HG02870 (cell line): ENCODE measurements at regions not wholly inside any gene's neighbourhood (a gene's known extent, or its start where the extent isn't known, plus 50 kb on each side); places are given as distances from the start of the nearest gene placed in this dataset.

ENCODE experiments used
- ATAC-seq: cut with Tn5 transposase; IDR thresholded peaks from one replicate; pipeline ENCODE4 v1.9.1; 2021; ENCODE audit warnings: mild to moderate bottlenecking, moderate library complexity; ENCODE audit not compliant: unreplicated experiment

DNA sequence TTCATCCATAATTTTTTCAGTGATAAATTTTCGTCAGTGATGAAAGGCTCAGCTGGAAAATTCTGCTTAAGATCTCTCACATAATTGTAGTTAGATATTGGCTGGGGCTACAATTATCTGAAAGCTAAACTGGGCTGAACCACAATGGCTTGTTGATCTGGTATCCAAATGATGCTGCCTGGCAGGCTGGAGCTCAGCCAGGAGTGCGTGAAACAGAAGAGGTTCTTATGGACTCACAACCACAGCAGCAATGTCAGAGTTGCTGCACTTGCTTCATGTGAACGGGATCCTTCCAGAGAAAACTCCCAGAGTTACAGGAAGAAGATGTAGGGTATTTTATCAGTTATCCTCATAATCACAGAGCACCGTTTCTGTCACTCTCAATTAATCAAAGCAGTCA is 533.2 kb upstream of the POM121L12 start:
- ATAC-seq, result no peak

DNA sequence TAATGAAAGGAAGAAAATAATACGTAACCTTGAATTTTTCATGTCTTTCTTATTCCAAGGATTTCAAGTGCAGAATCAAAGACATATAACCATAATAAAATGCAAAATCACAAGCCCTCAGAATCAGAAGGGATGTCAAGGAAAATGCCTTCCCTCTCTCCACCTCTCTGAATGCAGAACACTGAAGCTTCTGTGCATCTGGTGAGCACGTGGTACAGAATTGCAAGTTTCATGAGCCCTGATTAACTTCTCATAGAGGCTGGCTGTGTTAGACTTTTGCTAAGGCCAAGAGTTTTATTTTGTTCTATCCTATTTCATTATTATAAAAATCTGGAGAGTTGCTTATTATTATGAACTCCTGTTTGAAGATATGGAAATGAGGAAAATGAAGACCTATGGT is 533.7 kb upstream of the POM121L12 start:
- ATAC-seq, result no peak

DNA sequence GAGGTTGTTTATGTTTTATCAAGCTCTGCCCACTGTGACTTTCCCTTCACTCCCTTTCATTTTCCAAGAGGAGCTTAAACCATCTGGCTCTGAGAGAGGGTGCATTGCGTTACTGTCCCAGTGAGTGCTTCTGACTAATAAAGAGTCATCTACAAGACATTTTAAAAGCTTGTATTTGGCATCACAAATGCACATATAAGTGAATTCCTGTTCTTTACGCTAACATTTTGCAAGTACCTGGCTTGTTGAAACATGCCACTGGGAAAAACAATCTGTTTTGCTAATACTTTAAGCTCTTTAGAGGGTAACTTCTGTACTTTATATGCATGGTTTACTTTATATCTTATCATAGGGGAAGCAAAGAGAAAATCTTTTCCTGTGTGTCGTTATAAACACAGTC is 534.6 kb upstream of the POM121L12 start:
- ATAC-seq, result no peak

DNA sequence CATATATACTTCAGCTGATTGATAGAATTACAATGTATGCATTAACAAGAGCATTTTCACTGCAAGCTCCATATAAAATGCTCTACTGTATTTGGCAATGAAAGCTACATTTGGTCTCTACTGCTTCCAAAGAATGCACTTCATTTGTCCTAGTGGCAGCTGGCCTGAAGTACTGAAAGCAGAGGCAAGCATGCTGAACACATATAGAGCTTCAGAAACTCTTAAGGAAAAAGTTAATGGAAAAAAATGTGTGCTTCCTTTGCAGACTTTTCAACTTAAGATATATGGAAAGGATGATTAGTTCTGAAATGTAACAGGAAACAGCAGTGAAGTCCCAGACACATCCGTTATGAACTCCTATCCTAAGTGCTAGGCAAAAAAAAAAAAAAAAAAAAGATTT is 537.1 kb upstream of the POM121L12 start:
- no peak for ATAC-seq

DNA sequence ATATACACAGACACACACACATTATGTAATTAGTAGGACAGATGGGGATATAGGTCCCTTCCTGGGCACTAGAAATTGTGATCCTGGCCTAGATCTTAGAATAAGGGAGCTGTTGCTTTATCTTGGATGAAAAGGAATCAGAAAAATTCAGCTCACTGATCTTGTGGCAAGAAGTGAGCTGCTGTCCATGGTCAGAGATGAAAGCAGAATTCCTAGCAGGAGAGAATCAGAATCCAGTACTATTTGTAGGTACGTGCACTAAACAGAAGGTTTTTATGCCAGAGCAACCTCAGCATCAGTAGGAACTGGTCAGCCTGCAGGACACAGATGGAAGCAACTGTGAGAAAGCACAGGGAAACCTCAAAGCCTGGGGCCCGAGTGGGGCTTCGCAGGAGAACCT is 549.2 kb upstream of the POM121L12 start:
- ATAC-seq, result no peak

DNA sequence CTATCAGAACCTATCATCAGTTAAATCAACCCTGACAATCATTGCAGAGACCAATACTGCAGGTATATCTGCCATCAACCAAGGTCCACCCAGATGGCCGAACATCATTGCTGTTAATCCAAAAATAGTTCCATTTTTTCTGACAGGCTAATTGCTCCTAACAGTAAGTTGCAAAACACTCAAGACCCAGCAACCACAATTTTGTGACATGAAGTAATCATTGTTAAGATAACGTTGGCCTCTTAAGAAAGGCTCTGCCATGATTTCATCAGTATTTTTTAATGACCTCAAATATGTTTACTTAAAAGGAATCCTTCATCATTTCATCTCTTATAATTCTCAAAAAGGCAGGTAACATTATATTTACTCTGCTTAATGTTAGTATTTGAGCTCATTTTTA is 553.4 kb upstream of the POM121L12 start:
- no peak for ATAC-seq

DNA sequence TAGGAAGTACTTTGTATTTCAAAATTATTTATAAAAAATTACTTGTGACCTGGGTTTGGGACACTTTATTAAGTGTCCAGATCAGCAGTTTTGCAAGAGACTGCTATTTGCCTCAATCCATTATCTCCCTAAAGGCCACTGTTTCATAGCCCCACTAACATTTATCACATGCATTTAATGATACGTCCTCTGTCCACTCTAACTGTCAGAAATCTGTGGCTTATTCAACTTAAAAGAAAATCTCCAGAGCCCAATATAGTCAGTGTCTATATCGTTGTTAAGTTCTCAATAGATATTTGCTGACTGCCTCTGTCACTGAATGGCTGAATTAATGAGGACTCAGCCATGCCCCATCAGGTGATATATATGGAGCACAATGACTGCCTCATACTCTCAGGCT is 553.9 kb upstream of the POM121L12 start:
- no peak for ATAC-seq

DNA sequence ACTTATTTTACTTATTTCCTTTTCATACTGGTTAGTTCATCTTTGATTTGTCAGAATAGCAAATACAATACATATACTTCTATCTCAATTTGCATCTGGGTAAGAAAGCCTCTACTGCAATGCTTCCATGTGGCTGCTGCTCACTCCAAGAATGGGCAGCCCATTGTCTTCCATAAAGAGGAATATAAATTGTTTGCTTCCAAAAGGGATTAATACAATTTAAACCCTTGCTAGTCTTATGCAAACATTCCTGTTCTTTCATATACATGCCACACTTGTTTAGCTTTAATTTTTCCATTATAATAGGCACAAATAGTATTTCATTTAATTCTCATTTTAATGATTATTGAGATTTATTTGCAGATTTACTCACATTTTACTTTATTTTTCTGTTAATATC is 555.4 kb upstream of the POM121L12 start:
- ATAC-seq, result no peak

DNA sequence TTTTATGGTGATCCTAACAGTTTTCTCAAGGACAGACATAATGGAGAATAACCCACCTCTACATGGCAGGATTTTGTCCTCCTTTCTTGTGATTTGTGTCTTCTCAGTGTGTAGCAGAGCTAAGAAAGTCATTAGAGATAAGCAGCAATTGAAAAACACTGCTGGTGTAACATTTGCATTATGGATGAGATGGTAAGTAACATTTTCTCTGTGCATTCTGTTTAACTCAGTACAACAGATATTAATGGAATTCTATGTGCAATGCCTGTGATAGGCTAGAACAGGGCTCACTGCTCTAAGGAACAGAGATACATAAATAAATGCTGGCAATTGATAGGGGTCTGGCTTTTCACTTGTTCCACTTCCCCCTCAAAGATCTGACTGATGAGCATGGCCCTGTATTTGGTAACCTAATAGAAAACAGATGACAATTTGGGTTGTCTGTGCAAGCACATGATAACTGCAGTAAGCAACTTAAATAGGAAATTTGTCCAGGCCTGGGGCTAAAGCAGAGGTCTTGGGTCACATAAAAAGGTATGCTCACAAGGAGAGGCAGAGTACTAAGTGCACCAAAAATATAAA is 560.3 kb upstream of the POM121L12 start:
- ATAC-seq, result no peak

DNA sequence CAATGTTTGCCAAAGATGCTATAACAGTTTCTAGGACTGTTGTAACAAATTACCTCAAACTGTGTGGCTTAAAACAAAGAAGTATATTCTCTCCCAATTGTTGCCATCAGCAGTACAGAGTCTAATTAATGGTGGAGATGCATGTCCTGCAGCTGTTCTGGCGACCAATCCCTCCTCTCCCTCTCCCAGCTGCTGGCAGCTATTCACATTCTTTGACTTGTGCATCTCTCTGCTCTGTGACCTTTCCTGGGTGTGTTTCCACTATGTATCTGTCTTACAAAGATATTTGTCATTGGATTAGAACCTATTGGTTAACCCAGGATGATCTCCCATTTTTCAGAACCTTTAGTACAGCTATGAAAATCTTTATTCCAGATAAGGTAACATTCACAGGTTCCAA is 561.7 kb upstream of the POM121L12 start:
- ATAC-seq, result no peak

DNA sequence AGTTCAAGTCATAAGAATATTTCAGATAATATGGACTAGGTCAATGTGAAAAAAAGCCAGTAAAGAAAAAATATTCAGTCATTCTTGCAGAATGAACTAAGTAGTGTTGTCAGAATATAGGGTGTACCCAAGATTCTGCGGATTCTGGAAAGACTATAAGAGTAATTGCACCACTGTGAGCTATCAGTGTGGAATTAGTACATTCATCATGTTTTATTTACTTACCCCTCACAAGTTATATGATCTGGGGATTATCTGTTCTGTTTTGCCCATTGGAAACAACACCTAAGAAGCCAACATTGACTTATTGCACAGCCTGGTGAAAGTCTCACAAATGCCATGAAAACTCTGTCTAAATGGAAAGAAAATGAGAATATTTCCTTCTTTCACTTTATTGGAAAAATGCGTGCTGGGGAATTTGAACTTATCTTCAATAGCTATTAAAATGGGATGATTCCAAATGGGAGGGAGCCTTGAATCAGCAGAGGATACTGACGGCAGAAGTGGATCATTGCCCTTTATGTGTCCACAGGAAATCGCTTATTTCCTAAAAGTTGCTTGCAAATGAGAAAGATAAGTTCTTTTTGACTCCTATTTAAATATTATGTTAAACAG is 563.3 kb upstream of the POM121L12 start:
- no peak for ATAC-seq

DNA sequence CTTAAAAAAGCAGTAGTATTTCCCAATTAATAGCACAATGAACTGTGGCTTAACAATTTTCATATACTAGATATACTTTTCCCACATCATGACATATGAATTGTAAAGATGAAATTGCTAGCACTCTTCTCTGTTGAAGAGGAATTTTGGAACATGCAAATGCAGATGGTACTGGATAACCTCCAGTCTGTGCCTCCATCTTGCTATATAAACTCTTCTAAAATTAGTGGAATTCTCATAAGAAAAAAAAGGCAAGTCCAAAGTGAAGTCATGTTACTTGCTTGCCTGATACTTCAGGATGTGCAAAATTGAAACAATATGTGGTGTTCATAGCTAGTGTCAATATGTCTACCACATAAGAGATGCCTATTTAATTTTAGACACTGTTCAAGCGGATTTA is 570.2 kb upstream of the POM121L12 start:
- no peak for ATAC-seq

DNA sequence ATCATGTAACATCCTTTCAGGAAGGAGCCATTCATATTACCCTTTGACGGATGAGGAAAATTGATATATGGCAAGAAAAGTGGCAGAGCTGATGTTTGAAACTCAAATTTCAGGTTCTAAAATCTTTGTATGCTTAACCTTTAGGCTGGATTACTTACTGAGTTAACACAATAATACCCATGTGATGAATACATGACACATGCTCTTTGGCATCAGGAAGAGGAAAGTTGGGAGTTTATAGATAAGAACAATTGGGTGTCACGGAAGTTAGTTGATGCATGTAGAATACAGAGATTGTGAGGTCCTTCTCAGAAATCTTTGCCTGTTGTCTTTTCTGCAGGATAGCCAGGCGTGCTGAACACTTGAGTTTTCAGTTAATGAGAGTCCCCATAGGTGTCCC is 572.1 kb upstream of the POM121L12 start:
- no peak for ATAC-seq

DNA sequence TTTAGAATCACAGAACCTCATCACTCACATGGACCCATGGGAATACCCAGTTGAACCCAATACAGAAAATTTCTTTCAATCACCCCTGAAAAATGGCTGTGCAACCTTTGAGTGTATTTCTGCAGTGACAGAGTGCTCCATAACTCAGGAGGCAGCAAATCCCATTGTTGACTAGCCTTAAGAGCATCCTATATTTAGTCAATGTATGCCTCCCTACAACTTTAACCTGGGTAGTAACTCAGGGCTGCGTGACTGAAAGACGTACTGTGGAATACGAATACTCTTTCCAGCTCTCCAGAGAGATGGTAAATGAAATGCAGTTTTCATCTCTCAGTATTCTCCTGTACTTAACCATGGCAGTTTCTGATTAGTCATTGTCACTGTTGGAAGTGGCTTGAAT is 573.0 kb upstream of the POM121L12 start:
- no peak for ATAC-seq

DNA sequence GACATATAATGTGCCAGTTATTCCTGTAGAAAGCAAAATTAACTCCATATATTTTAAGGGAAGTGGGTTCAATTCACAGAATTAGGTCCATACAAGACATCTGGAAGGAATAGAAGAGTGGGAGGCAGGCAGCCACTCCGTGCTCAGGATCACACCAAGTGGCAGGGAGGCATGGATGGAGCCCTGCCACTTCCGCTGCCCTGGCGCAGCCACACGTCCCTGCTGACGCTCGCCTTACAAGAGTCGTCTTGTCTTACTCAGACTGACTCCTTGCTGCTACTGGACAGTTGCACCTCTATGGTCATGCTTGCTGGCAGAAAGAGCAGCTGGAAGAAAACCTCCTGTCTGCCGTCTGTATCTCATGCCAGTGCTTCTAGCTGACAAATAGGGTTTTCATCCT is 579.9 kb upstream of the POM121L12 start:
- ATAC-seq, result no peak

DNA sequence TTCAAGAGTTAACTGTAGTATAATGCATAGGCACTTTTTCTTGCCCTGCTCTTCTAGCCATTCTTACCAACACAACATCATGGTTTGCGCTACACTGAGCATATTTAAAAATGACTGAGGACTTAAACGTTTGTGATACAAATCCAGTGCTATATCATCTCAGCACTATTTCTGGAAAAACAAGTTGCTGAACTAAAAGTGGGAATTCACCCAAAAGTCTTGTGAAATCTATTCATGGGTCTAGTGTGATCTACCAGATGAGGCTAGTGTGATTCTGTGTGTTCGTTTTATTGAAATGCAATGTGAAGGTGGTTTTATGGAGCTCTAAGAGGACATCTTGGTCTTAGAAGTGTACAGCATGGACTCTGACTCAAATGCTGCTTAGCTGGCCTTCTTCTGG is 584.6 kb upstream of the POM121L12 start:
- ATAC-seq, result no peak

DNA sequence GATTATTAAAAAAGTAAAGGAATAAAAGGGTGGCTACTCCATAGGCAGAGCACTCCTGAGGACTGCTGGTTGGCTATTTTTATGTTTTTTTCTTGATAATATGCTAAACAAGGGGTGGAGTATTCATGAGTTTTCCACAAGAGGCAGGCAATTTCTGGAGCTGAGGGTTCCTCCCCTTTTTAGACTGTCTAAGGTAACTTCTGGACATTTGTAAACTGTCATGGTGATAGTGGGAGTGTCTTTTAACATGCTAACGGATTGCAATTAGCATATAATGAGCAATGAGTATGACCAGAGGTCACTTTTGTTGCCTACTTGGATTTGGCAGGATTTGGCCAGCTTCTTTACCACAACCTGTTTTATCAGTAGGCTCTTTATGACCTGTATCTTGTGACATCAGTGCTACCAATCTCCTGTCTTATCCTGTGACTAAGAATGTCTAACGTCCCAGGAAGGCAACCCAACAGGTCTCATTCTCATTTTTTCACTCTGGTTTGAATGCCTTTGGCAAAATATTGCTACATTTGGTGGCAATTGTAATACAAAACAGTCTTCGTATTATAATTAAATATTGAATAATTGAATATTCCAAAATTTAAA is 587.8 kb upstream of the POM121L12 start:
- no peak for ATAC-seq

DNA sequence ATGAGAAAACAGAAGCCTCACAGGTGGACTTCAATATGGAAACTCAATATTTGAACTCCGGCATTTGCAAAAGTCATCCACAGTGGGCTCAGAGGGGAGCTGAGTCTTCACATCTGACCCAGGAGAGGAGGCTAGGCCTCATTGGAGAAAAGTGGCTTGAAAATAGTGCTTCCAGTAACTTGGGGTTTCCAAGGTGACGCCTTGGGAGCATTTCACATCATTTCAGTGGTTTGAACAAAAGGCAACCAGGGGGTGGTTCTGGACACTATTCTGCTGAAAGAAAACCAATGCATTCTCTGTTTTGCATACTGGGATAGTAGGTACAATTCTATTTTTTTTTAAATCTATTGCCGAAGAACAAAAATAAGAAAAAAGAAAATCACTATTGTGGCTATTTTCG is 599.2 kb upstream of the POM121L12 start:
- no peak for ATAC-seq

DNA sequence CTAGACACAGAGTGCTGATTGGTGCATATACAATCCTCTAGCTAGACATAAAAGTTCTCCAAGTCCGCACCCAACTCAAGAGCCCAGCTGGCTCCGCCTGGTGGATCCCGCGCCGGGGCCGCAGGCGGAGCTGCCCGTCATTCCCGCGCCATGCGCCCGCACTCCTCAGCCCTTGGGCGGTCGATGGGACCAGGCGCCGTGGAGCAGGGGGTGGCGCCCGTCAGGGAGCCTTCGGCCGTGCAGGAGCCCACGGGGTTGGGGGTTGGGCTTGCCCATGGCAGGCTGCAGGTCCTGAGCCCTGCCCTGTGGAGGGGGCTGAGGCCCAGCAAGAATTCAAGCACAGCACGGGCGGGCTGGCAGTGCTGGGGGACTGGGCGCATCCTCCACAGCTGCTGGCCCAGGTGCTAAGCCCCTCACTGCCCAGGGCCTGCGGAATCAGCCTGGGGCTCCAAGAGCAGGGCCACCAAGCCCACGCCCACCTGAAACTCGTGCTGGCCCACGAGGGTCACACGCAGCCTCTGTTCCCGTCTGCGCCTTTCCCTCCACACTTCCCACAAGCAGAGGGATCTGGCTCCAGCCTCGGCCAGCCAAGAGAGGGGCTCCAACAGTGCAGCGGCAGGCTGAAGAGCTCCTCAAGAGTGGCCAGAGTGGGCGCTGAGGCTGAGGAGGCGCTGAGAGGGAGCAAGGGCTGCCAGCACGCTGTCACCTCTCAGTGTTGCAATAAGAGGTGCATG is 604.2 kb upstream of the POM121L12 start:
- ATAC-seq, result no peak

DNA sequence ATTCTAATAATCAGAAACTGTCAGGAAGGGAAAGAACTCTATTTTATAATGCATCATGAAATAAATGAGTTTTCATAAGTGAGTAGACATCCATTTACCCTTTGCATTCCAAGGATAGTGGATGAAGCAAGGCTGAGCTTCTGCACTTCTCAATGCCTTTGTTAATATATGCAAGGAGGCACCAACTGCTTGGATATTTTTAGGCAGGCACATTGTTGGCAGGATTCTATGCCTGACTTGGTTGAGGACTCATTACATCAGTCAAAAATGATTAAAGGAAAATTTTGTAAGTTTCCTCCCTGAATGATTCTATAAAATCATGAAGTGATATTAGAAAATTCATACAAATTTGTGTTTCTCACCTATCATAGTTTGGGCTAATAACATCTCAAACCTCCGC is 612.2 kb upstream of the POM121L12 start:
- no peak for ATAC-seq

DNA sequence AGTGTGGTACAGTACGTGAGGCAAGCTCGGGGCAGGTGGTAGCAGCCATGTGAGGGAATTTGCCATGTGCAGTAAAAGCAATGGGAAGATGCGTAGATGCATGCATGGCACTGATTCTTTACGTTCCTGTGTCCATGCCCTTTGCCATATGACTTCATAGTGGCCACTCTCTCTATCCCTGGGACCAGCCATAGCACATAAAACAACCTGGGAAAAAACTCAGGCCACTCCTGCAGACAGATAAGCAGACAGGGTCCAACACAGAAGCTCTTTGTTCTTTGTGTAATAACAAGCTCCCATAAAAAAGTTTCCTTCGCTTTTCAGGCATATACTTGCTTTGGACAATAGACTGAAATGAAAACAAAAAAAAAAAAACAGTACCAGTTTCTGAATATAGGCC is 622.4 kb upstream of the POM121L12 start:
- no peak for ATAC-seq

DNA sequence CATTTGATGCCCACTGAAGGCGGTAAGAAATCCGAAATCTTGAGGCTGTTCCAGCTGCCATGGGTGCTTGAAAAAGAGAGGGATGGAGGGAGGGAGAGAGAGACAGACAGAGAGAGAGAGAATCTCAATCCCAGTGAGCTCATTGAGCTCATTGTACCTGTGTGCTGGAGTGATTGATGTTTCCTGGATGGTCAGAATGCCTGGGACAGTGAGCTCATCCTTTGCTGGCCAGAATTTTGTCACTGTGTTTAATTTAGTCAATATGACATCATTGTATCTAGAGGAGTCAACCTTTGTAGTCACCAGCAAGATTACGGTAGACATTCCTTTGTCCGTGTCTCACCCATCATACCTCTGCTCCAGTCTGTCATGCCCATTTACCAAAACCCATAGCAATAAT is 625.4 kb upstream of the POM121L12 start:
- no peak for ATAC-seq
